Fibroblast of lung (primary cell): ENCODE measurements at regions not wholly inside any gene's neighbourhood (a gene's known extent, or its start where the extent isn't known, plus 50 kb on each side); places are given as distances from the start of the nearest gene placed in this dataset.

Experiments
- CTCF ChIP-seq, 2 donors: IDR thresholded peaks in 1 of 2; conservative IDR thresholded peaks in 1 of 2; 1 replicate in 1 of 2; 2 replicates in 1 of 2; pipeline ENCODE4 v1.5.1; 2011 to 2012; ENCODE audit warnings: low read length in 2 of 2, control low read depth in 1 of 2, inconsistent platforms in 1 of 2, low read depth in 1 of 2, mild to moderate bottlenecking in 1 of 2
- EZH2 ChIP-seq: IDR thresholded peaks from 2 replicates; pipeline ENCODE4 v1.5.1; 2012; ENCODE audit warnings: low read length, control low read depth, mild to moderate bottlenecking; ENCODE audit errors: missing control alignments

- TF ChIP-seq CTCF (conservative IDR thresholded peaks at IDR 0.05 in 1 of 2, IDR thresholded peaks at IDR 0.05 in 1 of 2; ENCODE audit: low read depth in 1 of 2, low read length in 2 of 2) (no peak), EZH2 (no peak)
Observed at GRCh38 chr18:8942909-8943545, 159.5 kb upstream of the NDUFV2 start.
